GM23338 (cell line): ENCODE measurements at regions not wholly inside any gene's neighbourhood (a gene's known extent, or its start where the extent isn't known, plus 50 kb on each side); places are given as distances from the start of the nearest gene placed in this dataset.

Experiments
- ATAC-seq: fragments of 200-7000 bp; cut with Tn5 transposase; 3 replicates; pipeline ENCODE4 v1.9.1; 2020
- DNase-seq: peaks from one replicate; pipeline ENCODE4 v3.0.0-alpha.2; 2015; ENCODE audit warnings: low spot score
- H2AFZ ChIP-seq: fragments of 200-600 bp; sonication (generic); 2 replicates; pipeline ENCODE4 v1.8.0; 2016; ENCODE audit warnings: antibody characterized with exemption, mild to moderate bottlenecking, moderate library complexity
- H3F3A ChIP-seq: fragments of 200-600 bp; sonication (generic); replicated peaks from 2 replicates; pipeline ENCODE4 v1.8.0; 2017; ENCODE audit warnings: antibody characterized with exemption, mixed run types, low read depth
- H3K27ac ChIP-seq: fragments of 200-600 bp; sonication (generic); 2 replicates; pipeline ENCODE4 v1.6.1; 2016; ENCODE audit warnings: low read depth
- H3K27me3 ChIP-seq: fragments of 200-600 bp; sonication (generic); 2 replicates; pipeline ENCODE4 v1.8.0; 2016; ENCODE audit warnings: mild to moderate bottlenecking, mixed run types, moderate library complexity; ENCODE audit not compliant: insufficient read depth
- H3K36me3 ChIP-seq: fragments of 200-600 bp; sonication (generic); 2 replicates; pipeline ENCODE4 v1.8.0; 2016; ENCODE audit warnings: mild to moderate bottlenecking; ENCODE audit not compliant: insufficient read depth
- H3K4me1 ChIP-seq: fragments of 200-600 bp; sonication (generic); 2 replicates; pipeline ENCODE4 v1.8.0; 2016; ENCODE audit warnings: mild to moderate bottlenecking, moderate library complexity; ENCODE audit not compliant: insufficient read depth
- H3K4me2 ChIP-seq: fragments of 200-600 bp; sonication (generic); 2 replicates; pipeline ENCODE4 v1.7.1; 2017; ENCODE audit warnings: mixed run types
- H3K4me3 ChIP-seq: fragments of 200-600 bp; sonication (generic); 2 replicates; pipeline ENCODE4 v1.6.1; 2016; ENCODE audit warnings: mixed run types
- H3K79me2 ChIP-seq: fragments of 200-600 bp; sonication (generic); replicated peaks from 2 replicates; pipeline ENCODE4 v1.8.0; 2017; ENCODE audit warnings: mild to moderate bottlenecking; ENCODE audit not compliant: insufficient read depth
- H3K9me2 ChIP-seq: fragments of 200-600 bp; sonication (generic); 2 replicates; pipeline ENCODE4 v1.8.0; 2017; ENCODE audit not compliant: insufficient read depth
- H4K20me1 ChIP-seq: fragments of 200-600 bp; sonication (generic); replicated peaks from 2 replicates; pipeline ENCODE4 v1.8.0; 2017; ENCODE audit warnings: mild to moderate bottlenecking; ENCODE audit not compliant: insufficient read depth
- H3K27ac Mint-ChIP-seq: 2 replicates; pipeline ENCODE4 v1.8.0; 2020; ENCODE audit warnings: inconsistent platforms, mild to moderate bottlenecking, moderate library complexity, mixed read lengths
- H3K27me3 Mint-ChIP-seq: 3 replicates; pipeline ENCODE4 v1.8.0; 2022; ENCODE audit warnings: low read depth, mild to moderate bottlenecking, moderate library complexity, mixed read lengths, inconsistent platforms; ENCODE audit not compliant: insufficient read depth, poor library complexity
- H3K36me3 Mint-ChIP-seq: 3 replicates; pipeline ENCODE4 v1.8.0; 2021; ENCODE audit warnings: low read depth, mild to moderate bottlenecking, inconsistent platforms, moderate library complexity, mixed read lengths
- H3K4me1 Mint-ChIP-seq: 3 replicates; pipeline ENCODE4 v1.8.0; 2020; ENCODE audit warnings: mild to moderate bottlenecking, inconsistent platforms, mixed read lengths
- H3K4me3 Mint-ChIP-seq: 3 replicates; pipeline ENCODE4 v1.8.0; 2021; ENCODE audit warnings: moderate library complexity, mild to moderate bottlenecking, inconsistent platforms, mixed read lengths
- H3K9me3 Mint-ChIP-seq: 3 replicates; pipeline ENCODE4 v1.8.0; 2020; ENCODE audit warnings: moderate library complexity, mild to moderate bottlenecking, inconsistent platforms, mixed read lengths
- CREB1 ChIP-seq: fragments of 250-450 bp; sonication (Bioruptor Pico); IDR thresholded peaks from 2 replicates; pipeline ENCODE4 v1.5.0; 2020; ENCODE audit warnings: low read depth, mild to moderate bottlenecking, moderate library complexity
- ETS1 ChIP-seq: IDR thresholded peaks from 2 replicates; pipeline ENCODE4 v1.6.1; 2016; ENCODE audit warnings: antibody characterized with exemption
- EZH2 ChIP-seq: fragments of 200-600 bp; sonication (generic); IDR thresholded peaks from one replicate; pipeline ENCODE4 v1.8.0; 2017; ENCODE audit warnings: antibody characterized with exemption, mild to moderate bottlenecking, low read depth; ENCODE audit not compliant: unreplicated experiment
- EZH2phosphoT487 ChIP-seq: fragments of 200-600 bp; sonication (generic); IDR thresholded peaks from one replicate; pipeline ENCODE4 v1.8.1; 2018; ENCODE audit warnings: antibody characterized with exemption; ENCODE audit not compliant: unreplicated experiment
- JUNB ChIP-seq: IDR thresholded peaks from one replicate; pipeline ENCODE4 v1.6.1; 2016; ENCODE audit warnings: antibody characterized with exemption; ENCODE audit not compliant: unreplicated experiment
- NANOG ChIP-seq: IDR thresholded peaks from 2 replicates; pipeline ENCODE4 v1.6.1; 2016; ENCODE audit warnings: antibody characterized with exemption, borderline replicate concordance
- POLR2AphosphoS5 ChIP-seq: IDR thresholded peaks from 2 replicates; pipeline ENCODE4 v1.6.1; 2016; ENCODE audit warnings: antibody characterized with exemption, low read depth
- REST ChIP-seq: IDR thresholded peaks from one replicate; pipeline ENCODE4 v1.6.1; 2018; ENCODE audit warnings: antibody characterized with exemption; ENCODE audit not compliant: unreplicated experiment
- STAT1 ChIP-seq: IDR thresholded peaks from one replicate; pipeline ENCODE4 v1.6.1; 2016; ENCODE audit warnings: antibody characterized with exemption; ENCODE audit not compliant: unreplicated experiment
- ZNF114 ChIP-seq: fragments of 250-450 bp; sonication (Bioruptor Pico); IDR thresholded peaks from 2 replicates; pipeline ENCODE4 v1.5.0; 2020; ENCODE audit warnings: mild to moderate bottlenecking, moderate library complexity
- ZNF331 ChIP-seq: fragments of 250-450 bp; sonication (Bioruptor Pico); IDR thresholded peaks from 2 replicates; pipeline ENCODE4 v1.5.0; 2020; ENCODE audit warnings: low read depth, mild to moderate bottlenecking, moderate library complexity
- ZNF462 ChIP-seq: fragments of 250-450 bp; sonication (Bioruptor Pico); IDR thresholded peaks from 2 replicates; pipeline ENCODE4 v1.5.0; 2020; ENCODE audit warnings: mild to moderate bottlenecking, moderate library complexity
- TF ChIP-seq, protein P1 (sequence below), 2 experiments: fragments of 200-600 bp in 1 of 2; sonication (generic) in 1 of 2; conservative IDR thresholded peaks; 2 replicates each; pipeline versions ENCODE4 v1.5.1 to v1.6.1; 2016 to 2017; ENCODE audit warnings: antibody characterized with exemption in 2 of 2, low read depth in 2 of 2, mild to moderate bottlenecking in 2 of 2, moderate library complexity in 1 of 2

DNA sequence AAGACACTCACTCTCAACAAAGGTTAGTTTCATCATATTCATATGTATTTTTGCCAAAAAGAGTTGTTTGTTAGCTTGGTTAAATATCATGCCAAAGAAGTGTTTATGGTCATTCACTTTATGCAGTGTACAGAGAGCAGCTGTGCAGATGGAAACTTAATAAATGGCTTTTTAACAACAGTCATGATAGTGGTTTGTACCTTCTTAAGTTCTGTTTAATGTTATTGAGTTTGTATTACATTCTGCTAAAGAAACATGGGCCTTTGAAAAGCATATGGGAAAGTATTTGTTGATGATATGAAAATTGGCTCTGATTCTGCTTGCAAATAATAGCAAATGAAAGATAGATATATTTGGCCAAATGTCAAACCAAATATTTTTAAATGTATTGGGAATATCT, 607.3 kb downstream of the NCAM2 start:
- H3K4me1 Mint-ChIP-seq, result peaks cover 4% of the 10 kb centered on the region; the same call in 2 of the 3 replicates
- Histone ChIP-seq H4K20me1 (no peaks in the 10 kb centered on the region), H2AFZ (no peak overlapping the region), H3K27ac (no peak overlapping the region), H3K4me2 (no peak overlapping the region), H3F3A (no peaks in the 10 kb centered on the region), H3K36me3 (no peaks in the 10 kb centered on the region), H3K4me3 (no peak overlapping the region), H3K4me1 (no peaks in the 10 kb centered on the region), H3K79me2 (no peaks in the 10 kb centered on the region), H3K9me2 (no peaks in the 10 kb centered on the region), H3K27me3 (no peaks in the 10 kb centered on the region)
- no peaks in the 10 kb centered on the region for H3K9me3 Mint-ChIP-seq
- H3K36me3 Mint-ChIP-seq, result no peaks in the 10 kb centered on the region
- DNase-seq (no peak), ATAC-seq (no peak)
- H3K4me3 Mint-ChIP-seq, result no peak overlapping the region
- H3K27ac Mint-ChIP-seq, result no peak overlapping the region
- TF ChIP-seq ZNF331 (no peak), EZH2phosphoT487 (no peak), EZH2 (no peak), ZNF114 (CRISPR knock-in tag) (no peak), ZNF462 (no peak), NANOG (no peak), STAT1 (no peak), POLR2AphosphoS5 (no peak), REST (no peak), JUNB (no peak), CREB1 (no peak), ETS1 (no peak)
- TF ChIP-seq, protein P1, sequence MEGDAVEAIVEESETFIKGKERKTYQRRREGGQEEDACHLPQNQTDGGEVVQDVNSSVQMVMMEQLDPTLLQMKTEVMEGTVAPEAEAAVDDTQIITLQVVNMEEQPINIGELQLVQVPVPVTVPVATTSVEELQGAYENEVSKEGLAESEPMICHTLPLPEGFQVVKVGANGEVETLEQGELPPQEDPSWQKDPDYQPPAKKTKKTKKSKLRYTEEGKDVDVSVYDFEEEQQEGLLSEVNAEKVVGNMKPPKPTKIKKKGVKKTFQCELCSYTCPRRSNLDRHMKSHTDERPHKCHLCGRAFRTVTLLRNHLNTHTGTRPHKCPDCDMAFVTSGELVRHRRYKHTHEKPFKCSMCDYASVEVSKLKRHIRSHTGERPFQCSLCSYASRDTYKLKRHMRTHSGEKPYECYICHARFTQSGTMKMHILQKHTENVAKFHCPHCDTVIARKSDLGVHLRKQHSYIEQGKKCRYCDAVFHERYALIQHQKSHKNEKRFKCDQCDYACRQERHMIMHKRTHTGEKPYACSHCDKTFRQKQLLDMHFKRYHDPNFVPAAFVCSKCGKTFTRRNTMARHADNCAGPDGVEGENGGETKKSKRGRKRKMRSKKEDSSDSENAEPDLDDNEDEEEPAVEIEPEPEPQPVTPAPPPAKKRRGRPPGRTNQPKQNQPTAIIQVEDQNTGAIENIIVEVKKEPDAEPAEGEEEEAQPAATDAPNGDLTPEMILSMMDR (conservative IDR thresholded peaks at IDR 0.05; ENCODE audit: low read depth in 2 of 2), result no peak
- no peaks in the 10 kb centered on the region for H3K27me3 Mint-ChIP-seq
